Keratinocyte (primary cell): ENCODE measurements at regions not wholly inside any gene's neighbourhood (a gene's known extent, or its start where the extent isn't known, plus 50 kb on each side); places are given as distances from the start of the nearest gene placed in this dataset.

Experiments used
- DNase-seq: peaks from one replicate; pipeline ENCODE4 v3.0.0-alpha.2; 2011; ENCODE audit warnings: low read depth, missing footprints, low spot score
- FAIRE-seq: peaks from 2 replicates; lab custom pipeline; 2011; peaks lifted over from hg19 to GRCh38; lab: Jason Lieb, UNC
- H2AFZ ChIP-seq: 2 replicates; pipeline ENCODE4 v1.6.0; 2012; ENCODE audit warnings: low read length, control low read depth, inconsistent platforms; ENCODE audit not compliant: control insufficient read depth
- H3K27ac ChIP-seq: 2 replicates; pipeline ENCODE4 v1.5.1; 2011; ENCODE audit warnings: low read length; ENCODE audit not compliant: control insufficient read depth, insufficient read depth
- H3K27me3 ChIP-seq: 3 replicates; pipeline ENCODE4 v1.6.0; 2011; ENCODE audit warnings: low read length; ENCODE audit not compliant: control insufficient read depth, insufficient read depth; ENCODE audit errors: extremely low read depth
- H3K36me3 ChIP-seq, 2 experiments: 2 replicates in 1 of 2; 3 replicates in 1 of 2; pipeline ENCODE4 v1.5.1; 2011; ENCODE audit warnings: low read length in 2 of 2, mild to moderate bottlenecking in 1 of 2; ENCODE audit not compliant: control insufficient read depth in 2 of 2, insufficient read depth in 2 of 2; ENCODE audit errors: extremely low read depth in 1 of 2
- H3K4me1 ChIP-seq: 3 replicates; pipeline ENCODE4 v1.5.1; 2011; ENCODE audit warnings: low read length; ENCODE audit not compliant: control insufficient read depth, insufficient read depth; ENCODE audit errors: extremely low read depth
- H3K4me2 ChIP-seq: 3 replicates; pipeline ENCODE4 v1.6.0; 2011; ENCODE audit warnings: low read depth, low read length; ENCODE audit not compliant: control insufficient read depth, insufficient read depth; ENCODE audit errors: extremely low read depth
- H3K4me3 ChIP-seq, 3 experiments: fragments of 200-600 bp in 1 of 3; sonication (generic) in 1 of 3; 2 replicates in 2 of 3; 3 replicates in 1 of 3; pipeline ENCODE4 v1.5.1; 2011 to 2016; ENCODE audit warnings: low read length in 3 of 3, mild to moderate bottlenecking in 3 of 3, control low read depth in 2 of 3, inconsistent platforms in 1 of 3, low read depth in 1 of 3, mixed read lengths in 1 of 3, mixed run types in 1 of 3, moderate library complexity in 1 of 3; ENCODE audit not compliant: control insufficient read depth in 2 of 3, insufficient read depth in 2 of 3; ENCODE audit errors: extremely low read depth in 1 of 3
- H3K79me2 ChIP-seq: 2 replicates; pipeline ENCODE4 v1.6.0; 2012; ENCODE audit warnings: low read length; ENCODE audit not compliant: control insufficient read depth, insufficient read depth
- H3K9ac ChIP-seq: 3 replicates; pipeline ENCODE4 v1.6.0; 2011; ENCODE audit warnings: low read length; ENCODE audit not compliant: control insufficient read depth, insufficient read depth; ENCODE audit errors: extremely low read depth
- H3K9me1 ChIP-seq: 3 replicates; pipeline ENCODE4 v1.6.0; 2011; ENCODE audit warnings: low read length; ENCODE audit not compliant: control insufficient read depth, insufficient read depth; ENCODE audit errors: extremely low read depth
- H3K9me3 ChIP-seq: 2 replicates; pipeline ENCODE4 v1.5.1; 2012; ENCODE audit warnings: low read depth, low read length; ENCODE audit not compliant: control insufficient read depth
- H4K20me1 ChIP-seq: 3 replicates; pipeline ENCODE4 v1.6.0; 2011; ENCODE audit warnings: low read length; ENCODE audit not compliant: control insufficient read depth, insufficient read depth; ENCODE audit errors: extremely low read depth
- EZH2 ChIP-seq: IDR thresholded peaks from one replicate; pipeline ENCODE4 v1.6.1; 2012; ENCODE audit warnings: inconsistent platforms, mild to moderate bottlenecking, low read length, moderate library complexity
- dilution Hi-C: fragments of 300-500 bp; cut with MboI; formaldehyde crosslinking; loops from one replicate; pipeline ENCODE4 v1.7.0; 2020; ENCODE audit warnings: low sequenced_read_pairs; ENCODE audit not compliant: extremely low pct_ligation_motif_present
- TF ChIP-seq, protein P1 (sequence below), 3 experiments: IDR thresholded peaks in 1 of 3; conservative IDR thresholded peaks in 1 of 3; optimal IDR thresholded peaks in 1 of 3; 2 replicates in 2 of 3; 3 replicates in 1 of 3; pipeline versions ENCODE3 to v1.5.1; 2011; ENCODE audit warnings: low read length in 3 of 3, mild to moderate bottlenecking in 3 of 3, moderate library complexity in 2 of 3, control low read depth in 1 of 3, inconsistent platforms in 1 of 3; ENCODE audit not compliant: insufficient read depth in 2 of 3; ENCODE audit errors: extremely low read depth in 1 of 3

DNA sequence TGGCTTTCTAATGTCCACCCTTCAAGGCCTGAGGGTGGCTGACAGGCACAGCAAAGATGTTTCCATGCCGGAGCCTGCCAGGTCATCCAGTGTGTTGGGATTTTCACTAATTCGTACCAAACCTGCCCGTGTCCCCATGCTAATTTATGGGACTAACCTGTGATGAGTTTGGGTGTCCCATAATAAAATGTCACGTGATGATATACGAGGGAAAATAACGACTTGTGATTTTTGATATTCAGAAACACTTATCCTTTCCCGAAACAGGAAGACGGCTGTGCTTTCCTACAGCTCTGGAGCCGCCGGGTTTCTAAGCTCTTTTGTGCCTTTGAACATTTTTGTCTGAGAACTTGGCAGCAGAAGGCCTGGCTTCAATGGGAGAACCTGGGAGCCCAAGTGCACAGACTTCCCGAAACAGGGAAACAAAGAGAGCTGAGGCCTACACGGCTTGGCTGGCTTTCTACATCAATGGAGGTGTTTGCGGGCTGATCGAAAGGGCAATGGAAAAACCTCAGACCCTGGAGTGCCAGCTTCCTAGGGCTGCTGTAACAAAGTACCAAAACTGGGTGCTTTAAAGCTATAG lies 171.9 kb upstream of the JARID2 start:
- dilution Hi-C loops, result no loop called here
- no peak overlapping the region for H3K27ac ChIP-seq

DNA sequence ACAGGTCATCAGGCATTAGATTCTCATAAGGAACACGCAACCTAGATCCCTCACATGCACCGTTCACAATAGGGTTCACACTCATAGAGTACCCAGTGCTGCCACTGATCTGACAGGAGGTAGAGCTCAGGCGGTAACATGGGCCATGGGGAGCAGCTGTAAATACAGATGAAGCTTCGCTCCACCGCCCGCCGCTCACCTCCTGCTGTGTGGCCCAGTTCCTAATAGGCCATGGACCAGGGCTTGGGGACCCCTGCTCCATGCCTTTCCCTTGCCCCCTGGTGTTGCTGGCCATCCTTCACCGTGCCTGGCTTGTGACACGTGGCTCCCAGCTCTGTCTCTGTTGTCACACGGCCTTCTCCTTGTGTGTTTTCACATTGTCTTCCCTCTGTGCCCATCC lies 171.1 kb upstream of the JARID2 start:
- no peak overlapping the region for H2AFZ ChIP-seq
- no peak overlapping the region for H3K4me2 ChIP-seq
- H3K9ac ChIP-seq, result no peak overlapping the region
- no peaks in the 10 kb centered on the region for H3K79me2 ChIP-seq
- FAIRE-seq (no peak), DNase-seq (no peak)
- no peaks in the 10 kb centered on the region for H4K20me1 ChIP-seq
- no peaks in the 10 kb centered on the region for H3K9me1 ChIP-seq
- dilution Hi-C loops, result no loop called here
- no peaks in the 10 kb centered on the region for H3K27me3 ChIP-seq
- no peaks in the 10 kb centered on the region for H3K9me3 ChIP-seq
- H3K36me3 ChIP-seq, result no peaks in the 10 kb centered on the region
- H3K27ac ChIP-seq, result no peak overlapping the region
- peaks cover 2% of the 10 kb centered on the region for H3K4me1 ChIP-seq
- TF ChIP-seq, protein P1, sequence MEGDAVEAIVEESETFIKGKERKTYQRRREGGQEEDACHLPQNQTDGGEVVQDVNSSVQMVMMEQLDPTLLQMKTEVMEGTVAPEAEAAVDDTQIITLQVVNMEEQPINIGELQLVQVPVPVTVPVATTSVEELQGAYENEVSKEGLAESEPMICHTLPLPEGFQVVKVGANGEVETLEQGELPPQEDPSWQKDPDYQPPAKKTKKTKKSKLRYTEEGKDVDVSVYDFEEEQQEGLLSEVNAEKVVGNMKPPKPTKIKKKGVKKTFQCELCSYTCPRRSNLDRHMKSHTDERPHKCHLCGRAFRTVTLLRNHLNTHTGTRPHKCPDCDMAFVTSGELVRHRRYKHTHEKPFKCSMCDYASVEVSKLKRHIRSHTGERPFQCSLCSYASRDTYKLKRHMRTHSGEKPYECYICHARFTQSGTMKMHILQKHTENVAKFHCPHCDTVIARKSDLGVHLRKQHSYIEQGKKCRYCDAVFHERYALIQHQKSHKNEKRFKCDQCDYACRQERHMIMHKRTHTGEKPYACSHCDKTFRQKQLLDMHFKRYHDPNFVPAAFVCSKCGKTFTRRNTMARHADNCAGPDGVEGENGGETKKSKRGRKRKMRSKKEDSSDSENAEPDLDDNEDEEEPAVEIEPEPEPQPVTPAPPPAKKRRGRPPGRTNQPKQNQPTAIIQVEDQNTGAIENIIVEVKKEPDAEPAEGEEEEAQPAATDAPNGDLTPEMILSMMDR (optimal IDR thresholded peaks at IDR 0.05 in 1 of 3, IDR thresholded peaks at IDR 0.05 in 1 of 3, conservative IDR thresholded peaks at IDR 0.05 in 1 of 3; ENCODE audit: extremely low read depth in 1 of 3, insufficient read depth in 2 of 3, low read length in 3 of 3), result no peak
- no peak for TF ChIP-seq EZH2
- H3K4me3 ChIP-seq, result no peak overlapping the region

More for the DNA sequence above, 171.9 kb upstream of the JARID2 start:
- Histone ChIP-seq H3K4me1 (peaks cover 2% of the 10 kb centered on the region), H4K20me1 (no peaks in the 10 kb centered on the region), H3K36me3 (no peaks in the 10 kb centered on the region), H2AFZ (no peak overlapping the region), H3K4me3 (no peak overlapping the region), H3K9me3 (no peaks in the 10 kb centered on the region), H3K4me2 (no peak overlapping the region), H3K27me3 (no peaks in the 10 kb centered on the region), H3K79me2 (no peaks in the 10 kb centered on the region), H3K9ac (no peak overlapping the region), H3K9me1 (no peaks in the 10 kb centered on the region)
- DNase-seq (no peak), FAIRE-seq (no peak)
- TF ChIP-seq, protein P1 (optimal IDR thresholded peaks at IDR 0.05 in 1 of 3, IDR thresholded peaks at IDR 0.05 in 1 of 3, conservative IDR thresholded peaks at IDR 0.05 in 1 of 3; ENCODE audit: extremely low read depth in 1 of 3, insufficient read depth in 2 of 3, low read length in 3 of 3), result no peak
- TF ChIP-seq EZH2, result no peak
